HTR-8/SVneo (cell line): ENCODE measurements at regions not wholly inside any gene's neighbourhood (a gene's known extent, or its start where the extent isn't known, plus 50 kb on each side); places are given as distances from the start of the nearest gene placed in this dataset.
A peak's percentile ranks its signal among the peaks of the same experiment; 100 is the strongest.

Experiments
- DNase-seq: peaks from one replicate; pipeline ENCODE4 v3.0.0; 2011; ENCODE audit warnings: low spot score, mixed read lengths; ENCODE audit not compliant: insufficient read length
- FAIRE-seq: peaks from 2 replicates; lab custom pipeline; 2011; peaks lifted over from hg19 to GRCh38; lab: Jason Lieb, UNC

DNA sequence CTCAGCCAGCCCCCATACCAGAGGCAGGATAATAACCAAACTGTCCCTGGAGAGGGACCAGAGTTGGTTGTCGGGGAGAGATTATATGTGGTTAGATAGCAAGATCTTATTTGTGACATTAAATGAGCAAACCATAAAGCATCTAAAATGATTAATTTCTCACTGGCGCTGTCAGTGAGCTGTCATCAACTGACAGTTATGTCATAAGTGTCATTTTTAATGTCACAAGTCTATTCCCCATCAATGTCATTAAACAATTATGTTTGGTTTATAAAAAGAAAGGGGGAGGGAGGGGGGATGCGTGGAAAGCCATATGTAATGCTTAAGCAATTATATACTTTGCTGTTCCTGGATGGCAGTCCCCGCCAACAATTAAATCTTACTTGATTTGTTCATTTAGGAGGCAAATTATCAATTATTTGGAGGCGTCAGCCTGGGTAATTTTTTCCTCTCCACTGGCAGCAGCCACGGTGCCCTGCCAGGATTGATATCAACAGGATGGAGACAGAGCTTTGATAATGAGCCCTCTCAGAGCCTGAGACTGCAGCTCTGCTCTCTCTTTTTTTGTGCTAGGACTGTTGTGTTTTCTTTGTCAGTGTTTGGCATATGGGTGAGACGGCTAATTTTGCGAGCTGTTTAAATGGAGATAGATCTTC is 333.6 kb upstream of the CAMK1G start:
- no peak for DNase-seq
- FAIRE-seq, result no peak

DNA sequence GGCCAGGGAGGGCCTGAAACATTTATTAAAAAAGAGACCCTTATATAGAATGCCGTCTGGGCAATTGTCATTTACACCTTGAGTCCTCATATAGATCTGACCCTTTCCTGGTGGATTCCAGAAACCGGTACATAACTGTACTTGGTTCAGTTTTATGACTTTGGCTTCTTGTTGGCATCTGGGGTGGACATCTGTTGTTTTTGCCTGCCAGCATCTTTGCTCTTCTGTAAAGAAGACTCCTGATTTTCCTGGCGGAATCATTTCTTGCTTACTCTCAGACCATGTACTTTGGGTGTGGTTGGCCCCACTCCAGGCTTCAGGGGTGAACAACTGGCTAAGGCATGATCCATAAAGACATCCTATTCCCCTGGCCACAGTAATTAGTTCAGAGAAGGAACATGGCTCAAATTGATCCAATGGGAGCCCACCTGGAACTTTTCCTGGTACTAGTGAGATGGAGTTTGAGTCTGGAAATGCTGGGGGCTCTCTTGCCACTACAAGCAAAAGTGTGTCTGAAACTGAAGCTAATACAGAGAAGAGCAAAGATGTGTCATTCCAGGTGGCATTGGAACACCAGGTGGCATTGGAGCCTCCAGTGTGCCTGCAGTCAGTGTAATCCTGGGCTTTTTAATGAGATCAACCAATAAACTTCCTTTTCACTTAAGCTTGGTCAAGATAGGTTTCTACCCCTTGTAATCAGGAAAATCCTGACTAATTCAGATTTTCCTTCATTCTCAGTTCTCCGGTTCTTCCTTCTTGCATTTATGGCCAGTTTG is 332.5 kb upstream of the CAMK1G start:
- no peak for DNase-seq
- no peak for FAIRE-seq

GRCh38 chr1:209256766-209257350 is 326.7 kb upstream of the CAMK1G start:
- DNase-seq (no peak), FAIRE-seq (no peak)

DNA sequence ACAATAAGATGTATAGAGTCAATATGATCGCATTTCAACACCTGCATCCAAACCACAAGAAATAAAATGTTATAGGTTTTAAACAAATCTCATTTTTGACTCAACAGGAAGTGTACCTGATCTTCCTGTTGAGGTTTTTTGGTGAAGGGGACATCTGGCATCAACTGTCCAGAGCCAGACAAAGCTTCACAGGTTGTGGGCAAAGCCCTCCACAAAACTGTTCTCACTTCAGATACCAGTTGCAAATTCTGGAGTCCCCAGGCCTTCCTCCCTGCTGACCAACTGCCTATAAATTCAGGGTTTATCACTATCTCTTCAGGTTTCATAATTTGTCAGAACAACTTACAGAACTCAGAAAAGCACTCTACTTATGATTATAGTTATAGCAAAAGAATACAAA is 326.1 kb upstream of the CAMK1G start:
- DNase-seq, result no peak
- no peak for FAIRE-seq

DNA sequence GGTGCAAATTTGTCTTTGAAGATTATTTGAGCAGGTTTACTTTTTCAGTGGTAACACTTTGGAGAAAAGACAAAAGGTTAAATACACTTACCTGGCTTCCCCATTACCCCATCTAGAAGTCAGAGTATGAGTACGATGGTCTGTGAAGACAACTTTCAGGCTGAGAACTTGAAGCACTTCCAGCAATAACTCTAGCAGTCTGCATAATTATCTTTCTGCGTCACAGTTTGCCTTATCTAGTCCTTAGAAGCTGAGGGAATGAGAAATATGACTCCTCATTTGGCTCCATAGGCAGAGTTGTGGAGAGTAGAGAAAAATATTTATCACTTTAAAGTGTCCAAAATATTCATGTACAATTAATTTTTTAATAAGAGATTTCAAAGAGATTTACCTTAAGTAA is 323.4 kb upstream of the CAMK1G start:
- DNase-seq (no peak), FAIRE-seq (no peak)

DNA sequence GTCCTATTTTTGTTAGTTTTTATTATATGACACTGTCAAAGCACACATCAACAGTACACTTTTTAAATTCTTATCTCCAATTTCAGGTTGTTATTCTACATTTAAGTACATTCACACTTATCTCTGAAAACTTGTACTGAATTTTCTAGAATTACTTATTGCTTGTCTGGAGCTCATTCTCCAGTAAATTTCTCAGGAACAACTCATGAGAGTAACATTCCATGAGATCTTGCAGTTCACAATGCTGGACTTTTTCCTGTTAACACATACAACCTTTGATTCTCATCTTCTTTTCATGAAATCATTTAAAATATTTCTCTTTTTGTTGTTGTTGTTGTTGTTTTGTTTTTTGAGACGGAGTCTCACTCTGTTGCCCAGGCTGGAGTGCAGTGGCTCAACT is 320.9 kb upstream of the CAMK1G start:
- no peak for FAIRE-seq
- no peak for DNase-seq

- no peak for DNase-seq
- FAIRE-seq, result no peak
Observed at GRCh38 chr1:209265301-209265700, 318.2 kb upstream of the CAMK1G start.

- DNase-seq (peak; percentile 53), FAIRE-seq (no peak)
Observed at GRCh38 chr1:209266590-209267205, 316.8 kb upstream of the CAMK1G start.

DNA sequence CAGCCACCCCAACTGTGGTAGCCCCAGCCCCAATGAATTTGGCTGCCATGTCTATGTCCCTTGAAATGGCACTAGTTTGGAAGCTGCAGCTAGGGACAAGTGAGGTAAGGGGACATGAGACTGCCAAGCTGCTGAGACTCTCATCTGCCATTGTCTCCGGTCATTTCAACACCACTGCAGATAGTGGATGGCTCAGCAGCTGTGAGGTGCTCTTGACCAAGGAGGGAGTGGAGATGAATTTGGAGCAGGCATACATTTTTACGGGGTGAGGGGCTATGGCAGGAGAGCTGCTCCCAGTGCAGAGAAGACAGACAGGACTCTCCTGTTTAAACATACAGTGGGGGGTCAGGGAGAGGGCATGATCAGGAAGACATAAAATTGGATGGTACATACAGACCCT is 315.5 kb upstream of the CAMK1G start:
- FAIRE-seq, result no peak
- no peak for DNase-seq

GRCh38 chr1:209268479-209268878 is 315.0 kb upstream of the CAMK1G start:
- DNase-seq (no peak), FAIRE-seq (no peak)

DNA sequence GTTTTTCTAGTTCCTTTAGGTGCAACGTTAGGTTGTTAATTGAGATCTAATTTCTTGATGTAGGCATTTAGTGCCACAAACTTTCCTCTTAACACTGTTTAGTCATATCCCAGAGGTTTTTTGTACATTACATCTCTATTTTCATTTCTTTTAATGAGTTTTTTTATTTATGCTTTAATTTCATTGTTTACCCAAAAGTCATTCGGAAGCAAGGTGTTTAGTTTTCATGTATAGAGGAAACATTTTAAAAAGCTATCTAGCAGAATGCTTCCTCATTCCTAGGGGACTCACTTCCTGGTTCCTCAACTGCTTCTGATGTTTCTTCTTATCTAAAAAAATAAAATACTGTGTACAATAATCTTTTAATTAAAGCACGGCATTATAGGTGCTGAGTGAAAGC is 307.2 kb upstream of the CAMK1G start:
- FAIRE-seq (no peak), DNase-seq (no peak)

GRCh38 chr1:209277662-209278061 is 305.9 kb upstream of the CAMK1G start:
- no peak for DNase-seq
- no peak for FAIRE-seq

- DNase-seq, result no peak
- no peak for FAIRE-seq
Observed at GRCh38 chr1:209291715-209292114, 291.8 kb upstream of the CAMK1G start.

DNA sequence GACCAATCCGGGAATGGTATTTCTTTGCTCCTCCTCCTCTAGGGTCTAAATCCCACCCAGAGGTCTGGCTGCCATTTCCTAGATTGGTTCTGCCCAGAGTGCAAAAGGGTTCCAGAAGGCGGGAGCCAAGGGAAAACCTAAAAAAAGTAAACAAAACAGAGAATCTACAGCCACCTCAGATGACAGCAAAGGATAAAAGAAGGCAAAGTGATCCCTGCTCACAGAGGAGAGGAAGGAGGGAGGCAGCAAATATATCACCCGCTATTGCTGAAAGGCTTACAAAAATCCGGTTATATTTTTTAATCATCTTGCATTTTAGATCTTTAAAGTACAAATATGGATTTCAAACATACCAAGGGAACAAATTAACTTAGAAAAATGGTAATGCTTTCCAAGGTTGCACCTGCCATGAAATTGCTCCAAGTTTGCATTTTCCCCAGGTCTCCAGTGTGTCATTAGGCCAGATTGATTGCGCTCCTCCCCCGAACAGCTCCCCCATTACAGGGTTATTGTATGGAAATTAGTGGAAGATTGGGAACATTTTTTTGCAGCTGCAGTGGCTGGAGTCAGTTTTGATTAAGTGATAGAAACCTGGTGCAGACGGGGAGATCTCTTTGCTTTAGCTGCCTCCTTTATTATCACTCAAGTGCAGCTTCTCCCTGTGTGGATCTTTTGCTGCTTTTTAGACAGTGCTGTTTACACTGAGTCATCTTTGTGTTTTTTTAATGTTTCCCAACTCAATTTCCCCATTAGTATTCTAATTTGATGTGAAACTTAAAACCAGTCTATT is 280.5 kb upstream of the CAMK1G start:
- DNase-seq (no peak), FAIRE-seq (no peak)

DNA sequence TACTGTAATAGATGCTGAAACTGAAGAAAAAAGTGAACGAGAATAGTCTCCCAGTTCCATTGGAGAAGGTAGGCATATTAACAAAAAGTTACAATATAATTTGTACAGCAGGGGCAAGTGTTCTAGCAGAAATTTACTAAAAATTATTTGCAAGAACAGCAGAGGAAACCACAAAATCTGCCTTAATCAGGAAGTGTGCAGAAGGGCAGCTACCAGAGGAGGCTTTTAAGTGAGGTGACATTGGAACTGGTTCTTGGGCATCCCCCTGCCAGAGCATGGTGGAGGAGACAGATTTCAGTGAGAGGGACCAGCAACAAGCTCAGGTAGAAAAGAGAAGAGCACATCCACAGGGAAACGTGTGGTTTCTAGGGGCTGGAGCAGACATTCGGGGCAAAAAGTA is 279.3 kb upstream of the CAMK1G start:
- DNase-seq (no peak), FAIRE-seq (no peak)

- no peak for FAIRE-seq
- DNase-seq, result no peak
Observed at GRCh38 chr1:209305221-209305954, 278.1 kb upstream of the CAMK1G start.

- FAIRE-seq, result no peak
- no peak for DNase-seq
Observed at GRCh38 chr1:209307846-209308245, 275.7 kb upstream of the CAMK1G start.

DNA sequence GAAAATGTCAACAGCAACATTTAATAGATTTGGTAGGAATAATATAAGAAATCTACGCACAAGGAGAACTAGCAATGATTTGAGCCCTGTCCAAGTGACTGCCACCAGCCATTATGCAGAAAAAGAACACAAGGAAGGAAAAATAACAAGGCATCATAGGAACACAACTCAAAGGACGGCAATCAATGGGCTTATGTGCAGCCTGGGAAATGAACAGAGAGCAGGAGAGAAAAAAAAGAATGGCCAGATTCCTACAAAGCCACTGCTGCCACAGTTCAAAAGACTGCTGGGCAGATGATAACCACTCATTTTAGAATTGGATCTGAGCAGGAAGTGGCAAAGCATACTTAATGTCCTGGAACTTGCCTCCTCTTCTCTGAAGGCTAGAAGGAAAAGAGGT is 274.3 kb upstream of the CAMK1G start:
- no peak for DNase-seq
- FAIRE-seq, result no peak

- FAIRE-seq (no peak), DNase-seq (no peak)
Observed at GRCh38 chr1:209311770-209312169, 271.7 kb upstream of the CAMK1G start.

GRCh38 chr1:209316929-209317328 is 266.6 kb upstream of the CAMK1G start:
- no peak for FAIRE-seq

More at GRCh38 chr1:209316929-209317328, 266.6 kb upstream of the CAMK1G start:
- DNase-seq, result no peak
